K562 (cell line): ENCODE measurements at regions not wholly inside any gene's neighbourhood (a gene's known extent, or its start where the extent isn't known, plus 50 kb on each side); places are given as distances from the start of the nearest gene placed in this dataset.
A peak's percentile ranks its signal among the peaks of the same experiment; 100 is the strongest.

Source experiments
- BRD9 ChIP-seq: fragments of 450-650 bp; IDR thresholded peaks from 2 replicates; pipeline ENCODE4 v1.6.1; 2018; ENCODE audit warnings: low read depth; ENCODE audit not compliant: partially characterized antibody
- ETV6 ChIP-seq, 3 experiments: fragments of 150-350 bp in 1 of 3; sonication (generic) in 1 of 3; formaldehyde crosslinking in 1 of 3; IDR thresholded peaks; 2 replicates each; pipeline versions ENCODE4 v1.6.1 to v1.8.0; 2014 to 2022; ENCODE audit warnings: borderline replicate concordance in 2 of 3, low read depth in 2 of 3, antibody characterized with exemption in 1 of 3, low read length in 1 of 3, mild to moderate bottlenecking in 1 of 3, missing genetic modification reagents in 1 of 3
- HDAC2 ChIP-seq: fragments of 450-650 bp; IDR thresholded peaks from 2 replicates; pipeline ENCODE4 v1.6.1; 2016; ENCODE audit warnings: mild to moderate bottlenecking
- MAFG ChIP-seq: fragments of 450-650 bp; conservative IDR thresholded peaks from 2 replicates; pipeline ENCODE4 v1.6.1; 2016; ENCODE audit warnings: missing genetic modification characterization, missing compliant biosample characterization
- SAFB ChIP-seq: fragments of 200-400 bp; formaldehyde crosslinking; IDR thresholded peaks from 2 replicates; pipeline ENCODE4 v1.6.1; 2017; ENCODE audit warnings: low read depth, low read length, borderline replicate concordance
- ZNF175 ChIP-seq: fragments of 200-800 bp; sonication (Bioruptor generic); IDR thresholded peaks from 2 replicates; pipeline ENCODE4 v1.6.1; 2016; ENCODE audit warnings: low read depth, mild to moderate bottlenecking, missing genetic modification characterization, missing compliant biosample characterization
- ZNF316 ChIP-seq: fragments of 450-650 bp; IDR thresholded peaks from 2 replicates; pipeline ENCODE4 v1.6.1; 2016
- ZNF561 ChIP-seq: fragments of 450-650 bp; formaldehyde crosslinking; conservative IDR thresholded peaks from 2 replicates; pipeline ENCODE4 v1.4.0; 2020; ENCODE audit warnings: mild to moderate bottlenecking, moderate library complexity
- ZNF644 ChIP-seq: fragments of 200-800 bp; sonication (Bioruptor generic); IDR thresholded peaks from 2 replicates; pipeline ENCODE4 v1.6.1; 2016; ENCODE audit warnings: low read depth, missing genetic modification characterization, missing compliant biosample characterization
- TF ChIP-seq, protein P1 (sequence below): fragments of 200-600 bp; sonication (generic); IDR thresholded peaks from one replicate; pipeline ENCODE4 v1.6.1; 2012; ENCODE audit warnings: mild to moderate bottlenecking, low read depth, low read length, inconsistent platforms

DNA sequence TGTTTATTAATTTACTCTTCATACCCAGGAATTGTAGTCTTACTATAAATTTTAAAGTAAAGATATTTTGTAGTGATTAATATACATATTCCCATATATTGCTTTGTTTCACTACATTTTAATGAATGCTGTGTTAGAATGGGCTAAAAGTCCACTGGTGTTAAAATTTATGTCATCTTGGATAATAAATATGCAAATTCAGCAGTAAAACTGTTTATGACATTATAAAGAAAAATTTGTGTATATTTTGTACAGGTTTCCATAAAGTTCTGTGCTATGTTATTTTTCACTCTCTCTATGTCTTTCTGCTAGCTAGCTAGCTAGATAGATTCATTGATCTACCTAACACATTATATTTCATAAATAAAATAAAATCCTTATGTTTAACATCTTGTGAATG, 1071.2 kb downstream of the FAT4 start (continued):
- no peak for TF ChIP-seq ZNF175
- 0 out of 2 replicates have a peak, but pooled peaks have one; percentile 22 for TF ChIP-seq MAFG
- TF ChIP-seq, protein P1, sequence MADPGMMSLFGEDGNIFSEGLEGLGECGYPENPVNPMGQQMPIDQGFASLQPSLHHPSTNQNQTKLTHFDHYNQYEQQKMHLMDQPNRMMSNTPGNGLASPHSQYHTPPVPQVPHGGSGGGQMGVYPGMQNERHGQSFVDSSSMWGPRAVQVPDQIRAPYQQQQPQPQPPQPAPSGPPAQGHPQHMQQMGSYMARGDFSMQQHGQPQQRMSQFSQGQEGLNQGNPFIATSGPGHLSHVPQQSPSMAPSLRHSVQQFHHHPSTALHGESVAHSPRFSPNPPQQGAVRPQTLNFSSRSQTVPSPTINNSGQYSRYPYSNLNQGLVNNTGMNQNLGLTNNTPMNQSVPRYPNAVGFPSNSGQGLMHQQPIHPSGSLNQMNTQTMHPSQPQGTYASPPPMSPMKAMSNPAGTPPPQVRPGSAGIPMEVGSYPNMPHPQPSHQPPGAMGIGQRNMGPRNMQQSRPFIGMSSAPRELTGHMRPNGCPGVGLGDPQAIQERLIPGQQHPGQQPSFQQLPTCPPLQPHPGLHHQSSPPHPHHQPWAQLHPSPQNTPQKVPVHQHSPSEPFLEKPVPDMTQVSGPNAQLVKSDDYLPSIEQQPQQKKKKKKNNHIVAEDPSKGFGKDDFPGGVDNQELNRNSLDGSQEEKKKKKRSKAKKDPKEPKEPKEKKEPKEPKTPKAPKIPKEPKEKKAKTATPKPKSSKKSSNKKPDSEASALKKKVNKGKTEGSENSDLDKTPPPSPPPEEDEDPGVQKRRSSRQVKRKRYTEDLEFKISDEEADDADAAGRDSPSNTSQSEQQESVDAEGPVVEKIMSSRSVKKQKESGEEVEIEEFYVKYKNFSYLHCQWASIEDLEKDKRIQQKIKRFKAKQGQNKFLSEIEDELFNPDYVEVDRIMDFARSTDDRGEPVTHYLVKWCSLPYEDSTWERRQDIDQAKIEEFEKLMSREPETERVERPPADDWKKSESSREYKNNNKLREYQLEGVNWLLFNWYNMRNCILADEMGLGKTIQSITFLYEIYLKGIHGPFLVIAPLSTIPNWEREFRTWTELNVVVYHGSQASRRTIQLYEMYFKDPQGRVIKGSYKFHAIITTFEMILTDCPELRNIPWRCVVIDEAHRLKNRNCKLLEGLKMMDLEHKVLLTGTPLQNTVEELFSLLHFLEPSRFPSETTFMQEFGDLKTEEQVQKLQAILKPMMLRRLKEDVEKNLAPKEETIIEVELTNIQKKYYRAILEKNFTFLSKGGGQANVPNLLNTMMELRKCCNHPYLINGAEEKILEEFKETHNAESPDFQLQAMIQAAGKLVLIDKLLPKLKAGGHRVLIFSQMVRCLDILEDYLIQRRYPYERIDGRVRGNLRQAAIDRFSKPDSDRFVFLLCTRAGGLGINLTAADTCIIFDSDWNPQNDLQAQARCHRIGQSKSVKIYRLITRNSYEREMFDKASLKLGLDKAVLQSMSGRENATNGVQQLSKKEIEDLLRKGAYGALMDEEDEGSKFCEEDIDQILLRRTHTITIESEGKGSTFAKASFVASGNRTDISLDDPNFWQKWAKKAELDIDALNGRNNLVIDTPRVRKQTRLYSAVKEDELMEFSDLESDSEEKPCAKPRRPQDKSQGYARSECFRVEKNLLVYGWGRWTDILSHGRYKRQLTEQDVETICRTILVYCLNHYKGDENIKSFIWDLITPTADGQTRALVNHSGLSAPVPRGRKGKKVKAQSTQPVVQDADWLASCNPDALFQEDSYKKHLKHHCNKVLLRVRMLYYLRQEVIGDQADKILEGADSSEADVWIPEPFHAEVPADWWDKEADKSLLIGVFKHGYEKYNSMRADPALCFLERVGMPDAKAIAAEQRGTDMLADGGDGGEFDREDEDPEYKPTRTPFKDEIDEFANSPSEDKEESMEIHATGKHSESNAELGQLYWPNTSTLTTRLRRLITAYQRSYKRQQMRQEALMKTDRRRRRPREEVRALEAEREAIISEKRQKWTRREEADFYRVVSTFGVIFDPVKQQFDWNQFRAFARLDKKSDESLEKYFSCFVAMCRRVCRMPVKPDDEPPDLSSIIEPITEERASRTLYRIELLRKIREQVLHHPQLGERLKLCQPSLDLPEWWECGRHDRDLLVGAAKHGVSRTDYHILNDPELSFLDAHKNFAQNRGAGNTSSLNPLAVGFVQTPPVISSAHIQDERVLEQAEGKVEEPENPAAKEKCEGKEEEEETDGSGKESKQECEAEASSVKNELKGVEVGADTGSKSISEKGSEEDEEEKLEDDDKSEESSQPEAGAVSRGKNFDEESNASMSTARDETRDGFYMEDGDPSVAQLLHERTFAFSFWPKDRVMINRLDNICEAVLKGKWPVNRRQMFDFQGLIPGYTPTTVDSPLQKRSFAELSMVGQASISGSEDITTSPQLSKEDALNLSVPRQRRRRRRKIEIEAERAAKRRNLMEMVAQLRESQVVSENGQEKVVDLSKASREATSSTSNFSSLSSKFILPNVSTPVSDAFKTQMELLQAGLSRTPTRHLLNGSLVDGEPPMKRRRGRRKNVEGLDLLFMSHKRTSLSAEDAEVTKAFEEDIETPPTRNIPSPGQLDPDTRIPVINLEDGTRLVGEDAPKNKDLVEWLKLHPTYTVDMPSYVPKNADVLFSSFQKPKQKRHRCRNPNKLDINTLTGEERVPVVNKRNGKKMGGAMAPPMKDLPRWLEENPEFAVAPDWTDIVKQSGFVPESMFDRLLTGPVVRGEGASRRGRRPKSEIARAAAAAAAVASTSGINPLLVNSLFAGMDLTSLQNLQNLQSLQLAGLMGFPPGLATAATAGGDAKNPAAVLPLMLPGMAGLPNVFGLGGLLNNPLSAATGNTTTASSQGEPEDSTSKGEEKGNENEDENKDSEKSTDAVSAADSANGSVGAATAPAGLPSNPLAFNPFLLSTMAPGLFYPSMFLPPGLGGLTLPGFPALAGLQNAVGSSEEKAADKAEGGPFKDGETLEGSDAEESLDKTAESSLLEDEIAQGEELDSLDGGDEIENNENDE = no peak
- no peak for TF ChIP-seq ZNF561 (CRISPR knock-in tag)
- TF ChIP-seq SAFB = no peak
- TF ChIP-seq ZNF316 = peak; percentile 78
- no peak for TF ChIP-seq BRD9
- TF ChIP-seq ZNF644 = no peak
- TF ChIP-seq ETV6 (IDR thresholded peaks at IDR 0.05; ENCODE audit: borderline replicate concordance in 1 of 2, low read depth in 2 of 2, low read length in 1 of 2) = no peak
- no peak for TF ChIP-seq ETV6 (CRISPR knock-in tag; IDR thresholded peaks at IDR 0.05; ENCODE audit: borderline replicate concordance)
- TF ChIP-seq HDAC2 = no peak
- TF ChIP-seq, all 486 proteins: peak for 5
